H1 (cell line): ENCODE measurements at regions not wholly inside any gene's neighbourhood (a gene's known extent, or its start where the extent isn't known, plus 50 kb on each side); places are given as distances from the start of the nearest gene placed in this dataset.

ENCODE experiments used
- CHD7 ChIP-seq: fragments of 300-600 bp; sonication (generic); IDR thresholded peaks from 2 replicates; pipeline ENCODE4 v1.7.1; 2012; ENCODE audit warnings: low read length, moderate library complexity, mild to moderate bottlenecking, inconsistent platforms; ENCODE audit not compliant: insufficient replicate concordance
- E2F6 ChIP-seq: IDR thresholded peaks from 2 replicates; pipeline ENCODE4 v1.6.1; 2012; ENCODE audit warnings: inconsistent platforms
- EP300 ChIP-seq, 2 experiments: IDR thresholded peaks; 1 replicate in 1 of 2; 2 replicates in 1 of 2; pipeline ENCODE4 v1.6.1; 2011 to 2012; ENCODE audit warnings: low read depth in 2 of 2, low read length in 2 of 2, mild to moderate bottlenecking in 2 of 2, borderline replicate concordance in 1 of 2, inconsistent platforms in 1 of 2, moderate library complexity in 1 of 2
- GTF2F1 ChIP-seq: IDR thresholded peaks from 2 replicates; pipeline ENCODE4 v1.6.1; 2012; ENCODE audit warnings: low read depth, low read length, improper control_type of control experiment, borderline replicate concordance
- JUN ChIP-seq: IDR thresholded peaks from 2 replicates; pipeline ENCODE4 v1.6.1; 2011; ENCODE audit warnings: low read depth, mild to moderate bottlenecking, improper control_type of control experiment, low read length
- RFX5 ChIP-seq: IDR thresholded peaks from 2 replicates; pipeline ENCODE4 v1.6.1; 2011; ENCODE audit warnings: low read depth, low read length, improper control_type of control experiment, borderline replicate concordance
- SIX5 ChIP-seq: IDR thresholded peaks from 2 replicates; pipeline ENCODE4 v1.6.1; 2011; ENCODE audit warnings: mild to moderate bottlenecking, low read depth, low read length
- TAF1 ChIP-seq: IDR thresholded peaks from 2 replicates; pipeline ENCODE4 v1.6.1; 2011; ENCODE audit warnings: mild to moderate bottlenecking, low read depth, low read length

- TF ChIP-seq GTF2F1 (no peak), E2F6 (no peak), CHD7 (no peak), SIX5 (no peak), RFX5 (no peak), JUN (no peak), TAF1 (no peak), EP300 (IDR thresholded peaks at IDR 0.05; ENCODE audit: borderline replicate concordance in 1 of 2, low read depth in 2 of 2, low read length in 2 of 2) (no peak)
- TF ChIP-seq, all 59 proteins: peak for 0
Measured at GRCh38 chr4:108544481-108544880, 75.9 kb upstream of the RPL34 start (continued).
